ENCODE measurements at regions not wholly inside any gene's neighbourhood (a gene's known extent, or its start where the extent isn't known, plus 50 kb on each side); places are given as distances from the start of the nearest gene placed in this dataset.

- Mint-ChIP-seq H3K4me1 (ENCODE audit: low read depth) (no peaks in the 10 kb centered on the region), H3K27ac (no peak overlapping the region), H3K36me3 (ENCODE audit: low read depth) (no peaks in the 10 kb centered on the region), H3K27me3 (ENCODE audit: low read depth) (no peaks in the 10 kb centered on the region), H3K4me3 (ENCODE audit: low read depth) (no peak overlapping the region), H3K9me3 (peaks cover 33% of the 10 kb centered on the region)
- no peak for DNase-seq (ENCODE audit: low spot score)
- intact Hi-C loops (cut with micrococcal nuclease), result no loop called here
Observed at GRCh38 chr17:71163121-71163812, 957.6 kb upstream of the SOX9 start.

DNA sequence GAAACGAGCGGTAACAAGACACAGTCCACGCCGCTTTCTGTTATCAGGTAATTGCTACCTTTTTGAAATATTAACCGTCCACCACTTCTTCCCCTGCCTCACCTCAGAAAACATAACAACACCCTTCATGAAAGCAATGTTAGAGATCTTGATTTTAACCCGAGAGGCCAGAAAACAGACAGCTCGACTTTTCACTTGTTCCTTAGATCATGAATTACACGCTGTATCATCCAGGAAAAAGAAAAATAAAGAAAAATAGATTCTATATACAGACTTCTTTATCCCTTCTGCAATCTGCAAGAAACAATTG, 957.1 kb upstream of the SOX9 start:
- no peaks in the 10 kb centered on the region for H3K27me3 Mint-ChIP-seq (ENCODE audit: low read depth)
- no peaks in the 10 kb centered on the region for H3K4me1 Mint-ChIP-seq (ENCODE audit: low read depth)
- DNase-seq (ENCODE audit: low spot score), result no peak
- H3K4me3 Mint-ChIP-seq (ENCODE audit: low read depth), result no peak overlapping the region
- peaks cover 34% of the 10 kb centered on the region for H3K9me3 Mint-ChIP-seq
- intact Hi-C loops (cut with micrococcal nuclease), result no loop called here
- no peaks in the 10 kb centered on the region for H3K36me3 Mint-ChIP-seq (ENCODE audit: low read depth)
- H3K27ac Mint-ChIP-seq, result no peak overlapping the region

DNA sequence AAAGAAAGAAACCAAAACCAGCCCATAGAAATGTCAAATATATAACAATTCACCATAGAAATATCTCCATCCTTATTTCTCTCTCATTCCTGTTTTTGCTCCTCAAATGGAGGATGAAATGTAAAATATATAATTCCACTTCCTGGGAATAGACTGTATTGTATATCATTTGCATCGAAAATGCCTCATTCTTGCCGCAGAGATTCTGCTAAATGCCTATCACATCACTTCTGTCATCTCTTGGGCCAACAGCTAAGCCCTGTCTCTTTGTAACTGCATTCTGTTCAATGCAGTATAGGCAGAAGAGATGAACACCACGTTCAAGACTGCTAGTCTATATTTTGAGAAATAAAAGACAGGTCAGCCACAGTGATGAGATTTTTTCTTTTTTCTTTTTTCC, 956.3 kb upstream of the SOX9 start:
- H3K4me1 Mint-ChIP-seq (ENCODE audit: low read depth), result no peaks in the 10 kb centered on the region
- peaks cover 32% of the 10 kb centered on the region for H3K9me3 Mint-ChIP-seq
- no peaks in the 10 kb centered on the region for H3K27me3 Mint-ChIP-seq (ENCODE audit: low read depth)
- H3K27ac Mint-ChIP-seq, result no peak overlapping the region
- intact Hi-C loops (cut with micrococcal nuclease), result no loop called here
- no peaks in the 10 kb centered on the region for H3K36me3 Mint-ChIP-seq (ENCODE audit: low read depth)
- no peak overlapping the region for H3K4me3 Mint-ChIP-seq (ENCODE audit: low read depth)
- DNase-seq (ENCODE audit: low spot score), result no peak

DNA sequence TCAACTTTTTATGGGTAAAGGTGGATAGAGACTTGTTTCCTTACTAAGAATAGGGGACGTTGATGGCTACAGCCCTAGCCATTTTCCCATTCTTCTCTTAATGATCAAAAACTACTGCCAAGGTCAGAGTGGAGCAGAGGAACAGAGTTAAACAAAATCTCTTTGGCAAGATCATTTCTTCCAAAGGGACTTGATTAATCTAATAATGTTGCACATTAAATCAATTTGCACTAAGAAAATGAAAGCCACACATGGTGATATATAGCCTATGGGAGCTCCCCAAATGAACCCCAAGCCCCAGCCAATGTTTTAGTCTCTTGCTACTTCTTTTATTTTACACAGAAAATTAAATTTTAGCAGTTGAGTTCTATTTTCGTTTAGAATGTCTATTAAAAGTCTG, 954.5 kb upstream of the SOX9 start:
- intact Hi-C loops (cut with micrococcal nuclease), result no loop called here
- Mint-ChIP-seq H3K9me3 (peaks cover 17% of the 10 kb centered on the region), H3K4me3 (ENCODE audit: low read depth) (no peak overlapping the region), H3K36me3 (ENCODE audit: low read depth) (no peaks in the 10 kb centered on the region), H3K27me3 (ENCODE audit: low read depth) (no peaks in the 10 kb centered on the region), H3K4me1 (ENCODE audit: low read depth) (no peaks in the 10 kb centered on the region), H3K27ac (no peak overlapping the region)
- no peak for DNase-seq (ENCODE audit: low spot score)

- intact Hi-C loops (cut with micrococcal nuclease), result no loop called here
- H3K27me3 Mint-ChIP-seq (ENCODE audit: low read depth), result no peaks in the 10 kb centered on the region
- no peaks in the 10 kb centered on the region for H3K36me3 Mint-ChIP-seq (ENCODE audit: low read depth)
- H3K27ac Mint-ChIP-seq, result no peak overlapping the region
- no peak for DNase-seq (ENCODE audit: low spot score)
- H3K4me1 Mint-ChIP-seq (ENCODE audit: low read depth), result no peaks in the 10 kb centered on the region
- H3K9me3 Mint-ChIP-seq, result peaks cover 18% of the 10 kb centered on the region
- H3K4me3 Mint-ChIP-seq (ENCODE audit: low read depth), result no peak overlapping the region
Observed at GRCh38 chr17:71168053-71168741, 952.6 kb upstream of the SOX9 start.

GRCh38 chr17:71170070-71170469, 950.8 kb upstream of the SOX9 start:
- intact Hi-C loops (cut with micrococcal nuclease), result no loop called here
- H3K9me3 Mint-ChIP-seq, result peaks cover 14% of the 10 kb centered on the region

GRCh38 chr17:71171270-71171669, 949.5 kb upstream of the SOX9 start:
- intact Hi-C loops (cut with micrococcal nuclease), result no loop called here
- Mint-ChIP-seq H3K4me1 (ENCODE audit: low read depth) (no peaks in the 10 kb centered on the region), H3K36me3 (ENCODE audit: low read depth) (no peaks in the 10 kb centered on the region), H3K9me3 (peaks cover 21% of the 10 kb centered on the region), H3K27me3 (ENCODE audit: low read depth) (no peaks in the 10 kb centered on the region), H3K4me3 (ENCODE audit: low read depth) (no peak overlapping the region), H3K27ac (no peak overlapping the region)
- DNase-seq (ENCODE audit: low spot score), result no peak

More at GRCh38 chr17:71170070-71170469, 950.8 kb upstream of the SOX9 start:
- Mint-ChIP-seq H3K27ac (no peak overlapping the region), H3K27me3 (ENCODE audit: low read depth) (no peaks in the 10 kb centered on the region), H3K4me1 (ENCODE audit: low read depth) (no peaks in the 10 kb centered on the region), H3K4me3 (ENCODE audit: low read depth) (no peak overlapping the region), H3K36me3 (ENCODE audit: low read depth) (no peaks in the 10 kb centered on the region)
- no peak for DNase-seq (ENCODE audit: low spot score)

DNA sequence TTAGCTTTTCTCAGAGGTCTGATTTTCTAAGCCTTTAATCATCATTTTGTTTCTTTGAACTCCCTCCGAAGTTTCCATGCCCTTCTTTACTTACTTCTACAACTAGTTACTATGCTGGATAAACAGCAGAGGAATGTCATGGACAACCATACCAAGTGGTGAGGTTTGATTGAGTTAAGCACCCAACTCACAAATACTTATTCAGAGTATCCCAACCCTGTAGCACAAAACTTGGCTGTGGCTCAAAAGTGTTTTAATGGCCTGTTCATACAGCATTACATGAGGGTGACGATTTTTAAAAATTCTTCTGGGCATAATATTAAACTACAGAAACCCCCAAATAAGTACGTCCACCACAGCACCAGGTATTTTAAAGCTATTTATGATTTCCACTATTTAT, 946.8 kb upstream of the SOX9 start:
- no peaks in the 10 kb centered on the region for H3K4me1 Mint-ChIP-seq (ENCODE audit: low read depth)
- H3K27me3 Mint-ChIP-seq (ENCODE audit: low read depth), result no peaks in the 10 kb centered on the region
- no peak for DNase-seq (ENCODE audit: low spot score)
- intact Hi-C loops (cut with micrococcal nuclease), result no loop called here
- no peaks in the 10 kb centered on the region for H3K36me3 Mint-ChIP-seq (ENCODE audit: low read depth)
- peaks cover 17% of the 10 kb centered on the region for H3K9me3 Mint-ChIP-seq
- H3K27ac Mint-ChIP-seq, result no peak overlapping the region
- H3K4me3 Mint-ChIP-seq (ENCODE audit: low read depth), result no peak overlapping the region

GRCh38 chr17:71176331-71176730, 944.5 kb upstream of the SOX9 start:
- H3K27ac Mint-ChIP-seq, result no peak overlapping the region
- peaks cover 22% of the 10 kb centered on the region for H3K9me3 Mint-ChIP-seq
- no peaks in the 10 kb centered on the region for H3K36me3 Mint-ChIP-seq (ENCODE audit: low read depth)
- no peak overlapping the region for H3K4me3 Mint-ChIP-seq (ENCODE audit: low read depth)
- no peak for DNase-seq (ENCODE audit: low spot score)
- H3K27me3 Mint-ChIP-seq (ENCODE audit: low read depth), result no peaks in the 10 kb centered on the region
- no peaks in the 10 kb centered on the region for H3K4me1 Mint-ChIP-seq (ENCODE audit: low read depth)
- intact Hi-C loops (cut with micrococcal nuclease), result no loop called here

DNA sequence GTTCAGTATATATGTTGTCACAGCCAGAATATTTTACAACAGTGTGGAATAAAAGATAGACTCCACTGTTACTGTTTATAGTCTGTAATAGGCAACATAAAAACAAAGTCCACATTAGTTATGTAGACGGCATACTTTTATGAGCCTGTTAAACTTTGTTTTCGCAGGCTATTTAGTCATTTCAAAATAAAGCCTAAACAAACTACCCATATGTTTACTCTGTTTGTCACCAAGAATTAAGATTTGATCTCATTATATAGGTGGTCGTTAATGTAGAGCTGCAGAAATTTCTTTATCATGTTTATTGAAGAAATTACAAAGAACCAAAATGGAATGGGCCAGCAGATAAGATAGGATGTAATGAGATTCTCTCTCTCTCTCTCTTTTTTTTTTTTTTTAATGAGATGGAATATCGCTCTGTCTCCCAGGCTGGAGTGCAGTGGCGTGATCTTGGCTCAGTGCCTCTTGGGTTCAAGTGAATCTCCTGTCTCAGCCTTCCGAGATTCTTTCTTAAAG, 943.8 kb upstream of the SOX9 start:
- DNase-seq (ENCODE audit: low spot score), result no peak
- Mint-ChIP-seq H3K9me3 (peaks cover 18% of the 10 kb centered on the region), H3K4me1 (ENCODE audit: low read depth) (no peaks in the 10 kb centered on the region), H3K27ac (no peak overlapping the region), H3K27me3 (ENCODE audit: low read depth) (no peaks in the 10 kb centered on the region), H3K4me3 (ENCODE audit: low read depth) (no peak overlapping the region), H3K36me3 (ENCODE audit: low read depth) (no peaks in the 10 kb centered on the region)
- intact Hi-C loops (cut with micrococcal nuclease), result no loop called here

DNA sequence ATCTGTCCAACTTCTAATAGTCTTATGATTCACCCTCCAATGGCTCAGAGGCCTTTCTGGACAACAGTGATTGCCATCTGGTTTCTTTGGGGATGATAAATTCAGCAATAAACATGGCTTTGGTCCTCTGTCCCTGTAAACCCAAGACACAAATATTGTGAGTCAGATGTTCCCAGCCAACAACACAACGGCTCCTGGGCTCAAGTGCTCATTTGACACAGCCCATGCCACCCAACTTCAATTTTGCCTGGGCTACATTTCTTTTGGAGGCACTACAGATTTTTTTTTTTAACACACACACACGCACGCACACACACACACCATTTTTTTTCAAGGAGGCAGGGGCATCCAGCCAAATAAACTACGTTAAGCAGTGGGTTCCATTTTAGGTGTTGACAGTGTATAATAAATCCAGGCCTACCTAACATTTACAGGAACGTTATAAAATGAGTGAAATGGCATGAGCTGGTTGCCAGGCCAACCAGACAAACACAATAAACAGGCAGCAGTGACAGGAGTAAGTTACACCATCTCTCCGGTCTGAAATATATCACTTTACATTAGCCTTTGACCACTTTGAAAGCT, 939.9 kb upstream of the SOX9 start:
- intact Hi-C loops (cut with micrococcal nuclease), result no loop called here
- no peak for DNase-seq (ENCODE audit: low spot score)

DNA sequence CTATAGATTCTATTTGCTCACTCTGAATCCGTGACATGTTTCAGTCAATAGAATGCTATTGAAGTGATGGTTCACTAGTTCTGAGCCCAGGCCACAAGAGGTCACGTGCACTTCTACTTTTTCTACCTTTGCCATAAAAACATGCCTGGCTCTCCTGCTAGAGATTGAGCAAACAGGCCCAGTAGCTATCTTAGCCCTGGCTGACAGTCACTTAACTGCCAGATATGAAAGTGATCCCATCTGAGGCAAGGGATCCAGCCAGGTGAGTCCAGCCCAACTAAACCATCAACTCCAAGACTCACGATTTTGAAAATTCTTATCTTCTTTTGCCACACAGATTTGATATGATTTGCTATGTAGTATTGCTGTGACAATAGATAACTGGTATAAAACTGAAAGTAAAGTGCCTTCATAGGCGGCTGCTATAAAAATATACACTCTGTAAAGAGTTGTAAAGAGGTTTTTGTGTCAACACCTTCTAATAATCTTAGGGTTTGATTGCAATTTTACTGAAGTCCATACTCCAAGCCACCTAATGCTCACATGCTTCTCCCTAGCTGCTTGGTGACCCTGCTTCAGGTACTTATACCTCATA, 937.7 kb upstream of the SOX9 start:
- Mint-ChIP-seq H3K36me3 (ENCODE audit: low read depth) (no peaks in the 10 kb centered on the region), H3K27me3 (ENCODE audit: low read depth) (no peaks in the 10 kb centered on the region)
- intact Hi-C loops (cut with micrococcal nuclease), result no loop called here

More for the DNA sequence above, 939.9 kb upstream of the SOX9 start:
- Mint-ChIP-seq H3K36me3 (ENCODE audit: low read depth) (no peaks in the 10 kb centered on the region), H3K4me3 (ENCODE audit: low read depth) (no peak overlapping the region), H3K4me1 (ENCODE audit: low read depth) (no peaks in the 10 kb centered on the region), H3K27me3 (ENCODE audit: low read depth) (no peaks in the 10 kb centered on the region), H3K9me3 (peaks cover 12% of the 10 kb centered on the region), H3K27ac (no peak overlapping the region)

GRCh38 chr17:71184716-71185115, 936.1 kb upstream of the SOX9 start:
- no peaks in the 10 kb centered on the region for H3K4me1 Mint-ChIP-seq (ENCODE audit: low read depth)
- no peak overlapping the region for H3K4me3 Mint-ChIP-seq (ENCODE audit: low read depth)

More for the DNA sequence above, 937.7 kb upstream of the SOX9 start:
- Mint-ChIP-seq H3K4me3 (ENCODE audit: low read depth) (no peak overlapping the region), H3K4me1 (ENCODE audit: low read depth) (no peaks in the 10 kb centered on the region), H3K9me3 (peaks cover 31% of the 10 kb centered on the region), H3K27ac (no peak overlapping the region)
- DNase-seq (ENCODE audit: low spot score), result no peak

More at GRCh38 chr17:71184716-71185115, 936.1 kb upstream of the SOX9 start:
- intact Hi-C loops (cut with micrococcal nuclease), result no loop called here
- H3K36me3 Mint-ChIP-seq (ENCODE audit: low read depth), result no peaks in the 10 kb centered on the region
- H3K27me3 Mint-ChIP-seq (ENCODE audit: low read depth), result no peaks in the 10 kb centered on the region
- DNase-seq (ENCODE audit: low spot score), result no peak
- peaks cover 32% of the 10 kb centered on the region for H3K9me3 Mint-ChIP-seq
- H3K27ac Mint-ChIP-seq, result no peak overlapping the region

Measured in activated T-helper 2 cell treated with anti-CD3 and anti-CD28 coated beads, Interferon-gamma antibody, Interleukin-2, Interleukin-4, amounts not matched to agents 10 μg/mL and 5 μg/mL and 100 μg/mL, durations not matched to agents 14 hours and 24 hours and 36 hours (primary cell).